GM23338 (cell line): ENCODE measurements at regions not wholly inside any gene's neighbourhood (a gene's known extent, or its start where the extent isn't known, plus 50 kb on each side); places are given as distances from the start of the nearest gene placed in this dataset.

ENCODE experiments used
- ATAC-seq: fragments of 200-7000 bp; cut with Tn5 transposase; 3 replicates; pipeline ENCODE4 v1.9.1; 2020
- DNase-seq: peaks from one replicate; pipeline ENCODE4 v3.0.0-alpha.2; 2015; ENCODE audit warnings: low spot score
- H2AFZ ChIP-seq: fragments of 200-600 bp; sonication (generic); 2 replicates; pipeline ENCODE4 v1.8.0; 2016; ENCODE audit warnings: antibody characterized with exemption, mild to moderate bottlenecking, moderate library complexity
- H3F3A ChIP-seq: fragments of 200-600 bp; sonication (generic); replicated peaks from 2 replicates; pipeline ENCODE4 v1.8.0; 2017; ENCODE audit warnings: antibody characterized with exemption, mixed run types, low read depth
- H3K27ac ChIP-seq: fragments of 200-600 bp; sonication (generic); 2 replicates; pipeline ENCODE4 v1.6.1; 2016; ENCODE audit warnings: low read depth
- H3K27me3 ChIP-seq: fragments of 200-600 bp; sonication (generic); 2 replicates; pipeline ENCODE4 v1.8.0; 2016; ENCODE audit warnings: mild to moderate bottlenecking, mixed run types, moderate library complexity; ENCODE audit not compliant: insufficient read depth
- H3K36me3 ChIP-seq: fragments of 200-600 bp; sonication (generic); 2 replicates; pipeline ENCODE4 v1.8.0; 2016; ENCODE audit warnings: mild to moderate bottlenecking; ENCODE audit not compliant: insufficient read depth
- H3K4me1 ChIP-seq: fragments of 200-600 bp; sonication (generic); 2 replicates; pipeline ENCODE4 v1.8.0; 2016; ENCODE audit warnings: mild to moderate bottlenecking, moderate library complexity; ENCODE audit not compliant: insufficient read depth
- H3K4me2 ChIP-seq: fragments of 200-600 bp; sonication (generic); 2 replicates; pipeline ENCODE4 v1.7.1; 2017; ENCODE audit warnings: mixed run types
- H3K4me3 ChIP-seq: fragments of 200-600 bp; sonication (generic); 2 replicates; pipeline ENCODE4 v1.6.1; 2016; ENCODE audit warnings: mixed run types
- H3K79me2 ChIP-seq: fragments of 200-600 bp; sonication (generic); replicated peaks from 2 replicates; pipeline ENCODE4 v1.8.0; 2017; ENCODE audit warnings: mild to moderate bottlenecking; ENCODE audit not compliant: insufficient read depth
- H3K9me2 ChIP-seq: fragments of 200-600 bp; sonication (generic); 2 replicates; pipeline ENCODE4 v1.8.0; 2017; ENCODE audit not compliant: insufficient read depth
- H4K20me1 ChIP-seq: fragments of 200-600 bp; sonication (generic); replicated peaks from 2 replicates; pipeline ENCODE4 v1.8.0; 2017; ENCODE audit warnings: mild to moderate bottlenecking; ENCODE audit not compliant: insufficient read depth
- H3K27ac Mint-ChIP-seq: 2 replicates; pipeline ENCODE4 v1.8.0; 2020; ENCODE audit warnings: inconsistent platforms, mild to moderate bottlenecking, moderate library complexity, mixed read lengths
- H3K27me3 Mint-ChIP-seq: 3 replicates; pipeline ENCODE4 v1.8.0; 2022; ENCODE audit warnings: low read depth, mild to moderate bottlenecking, moderate library complexity, mixed read lengths, inconsistent platforms; ENCODE audit not compliant: insufficient read depth, poor library complexity
- H3K36me3 Mint-ChIP-seq: 3 replicates; pipeline ENCODE4 v1.8.0; 2021; ENCODE audit warnings: low read depth, mild to moderate bottlenecking, inconsistent platforms, moderate library complexity, mixed read lengths
- H3K4me1 Mint-ChIP-seq: 3 replicates; pipeline ENCODE4 v1.8.0; 2020; ENCODE audit warnings: mild to moderate bottlenecking, inconsistent platforms, mixed read lengths
- H3K4me3 Mint-ChIP-seq: 3 replicates; pipeline ENCODE4 v1.8.0; 2021; ENCODE audit warnings: moderate library complexity, mild to moderate bottlenecking, inconsistent platforms, mixed read lengths
- H3K9me3 Mint-ChIP-seq: 3 replicates; pipeline ENCODE4 v1.8.0; 2020; ENCODE audit warnings: moderate library complexity, mild to moderate bottlenecking, inconsistent platforms, mixed read lengths
- CREB1 ChIP-seq: fragments of 250-450 bp; sonication (Bioruptor Pico); IDR thresholded peaks from 2 replicates; pipeline ENCODE4 v1.5.0; 2020; ENCODE audit warnings: low read depth, mild to moderate bottlenecking, moderate library complexity
- CTCF ChIP-seq, 2 experiments: fragments of 200-600 bp in 1 of 2; sonication (generic) in 1 of 2; conservative IDR thresholded peaks; 2 replicates each; pipeline versions ENCODE4 v1.5.1 to v1.6.1; 2016 to 2017; ENCODE audit warnings: antibody characterized with exemption in 2 of 2, low read depth in 2 of 2, mild to moderate bottlenecking in 2 of 2, moderate library complexity in 1 of 2
- ETS1 ChIP-seq: IDR thresholded peaks from 2 replicates; pipeline ENCODE4 v1.6.1; 2016; ENCODE audit warnings: antibody characterized with exemption
- EZH2 ChIP-seq: fragments of 200-600 bp; sonication (generic); IDR thresholded peaks from one replicate; pipeline ENCODE4 v1.8.0; 2017; ENCODE audit warnings: antibody characterized with exemption, mild to moderate bottlenecking, low read depth; ENCODE audit not compliant: unreplicated experiment
- EZH2phosphoT487 ChIP-seq: fragments of 200-600 bp; sonication (generic); IDR thresholded peaks from one replicate; pipeline ENCODE4 v1.8.1; 2018; ENCODE audit warnings: antibody characterized with exemption; ENCODE audit not compliant: unreplicated experiment
- JUNB ChIP-seq: IDR thresholded peaks from one replicate; pipeline ENCODE4 v1.6.1; 2016; ENCODE audit warnings: antibody characterized with exemption; ENCODE audit not compliant: unreplicated experiment
- NANOG ChIP-seq: IDR thresholded peaks from 2 replicates; pipeline ENCODE4 v1.6.1; 2016; ENCODE audit warnings: antibody characterized with exemption, borderline replicate concordance
- POLR2AphosphoS5 ChIP-seq: IDR thresholded peaks from 2 replicates; pipeline ENCODE4 v1.6.1; 2016; ENCODE audit warnings: antibody characterized with exemption, low read depth
- REST ChIP-seq: IDR thresholded peaks from one replicate; pipeline ENCODE4 v1.6.1; 2018; ENCODE audit warnings: antibody characterized with exemption; ENCODE audit not compliant: unreplicated experiment
- STAT1 ChIP-seq: IDR thresholded peaks from one replicate; pipeline ENCODE4 v1.6.1; 2016; ENCODE audit warnings: antibody characterized with exemption; ENCODE audit not compliant: unreplicated experiment
- ZNF114 ChIP-seq: fragments of 250-450 bp; sonication (Bioruptor Pico); IDR thresholded peaks from 2 replicates; pipeline ENCODE4 v1.5.0; 2020; ENCODE audit warnings: mild to moderate bottlenecking, moderate library complexity
- ZNF331 ChIP-seq: fragments of 250-450 bp; sonication (Bioruptor Pico); IDR thresholded peaks from 2 replicates; pipeline ENCODE4 v1.5.0; 2020; ENCODE audit warnings: low read depth, mild to moderate bottlenecking, moderate library complexity

GRCh38 chr10:123289432-123289831 lies 135.2 kb downstream of the BUB3 start:
- Histone ChIP-seq H3K4me3 (no peak overlapping the region), H2AFZ (no peak overlapping the region), H3K27ac (no peak overlapping the region), H3K9me2 (peaks cover 3% of the 10 kb centered on the region; the same call in 1 of the 2 replicates), H3K36me3 (no peaks in the 10 kb centered on the region), H3F3A (no peaks in the 10 kb centered on the region), H3K79me2 (no peaks in the 10 kb centered on the region), H3K4me2 (no peak overlapping the region), H4K20me1 (no peaks in the 10 kb centered on the region), H3K27me3 (no peaks in the 10 kb centered on the region), H3K4me1 (no peaks in the 10 kb centered on the region)
- Mint-ChIP-seq H3K27ac (no peak overlapping the region), H3K4me1 (0 out of 3 replicates have a peak, but pooled peaks cover 3% of the 10 kb centered on the region), H3K27me3 (no peaks in the 10 kb centered on the region), H3K36me3 (peaks cover 3% of the 10 kb centered on the region; the same call in 1 of the 3 replicates), H3K4me3 (no peak overlapping the region), H3K9me3 (peaks cover 5% of the 10 kb centered on the region; the same call in 1 of the 3 replicates)
- no peak for DNase-seq
- TF ChIP-seq EZH2 = no peak
- TF ChIP-seq ZNF331 (CRISPR knock-in tag) = no peak
- no peak for TF ChIP-seq NANOG
- TF ChIP-seq JUNB = no peak
- no peak for TF ChIP-seq REST
- no peak for TF ChIP-seq ETS1
- TF ChIP-seq CREB1 = no peak
- ATAC-seq = no peak

GRCh38 chr10:123294109-123294508 lies 139.9 kb downstream of the BUB3 start:
- no peak overlapping the region for H3K4me3 Mint-ChIP-seq
- Histone ChIP-seq H3K27ac (no peak overlapping the region), H3K4me1 (no peaks in the 10 kb centered on the region), H3K79me2 (no peaks in the 10 kb centered on the region), H4K20me1 (no peaks in the 10 kb centered on the region), H3K4me2 (no peak overlapping the region), H2AFZ (no peak overlapping the region), H3K9me2 (peaks cover 10% of the 10 kb centered on the region), H3K36me3 (no peaks in the 10 kb centered on the region), H3F3A (no peaks in the 10 kb centered on the region), H3K27me3 (no peaks in the 10 kb centered on the region), H3K4me3 (no peak overlapping the region)
- DNase-seq (no peak), ATAC-seq (no peak)
- no peak overlapping the region for H3K27ac Mint-ChIP-seq
- no peaks in the 10 kb centered on the region for H3K27me3 Mint-ChIP-seq
- peaks cover 3% of the 10 kb centered on the region; the same call in 1 of the 3 replicates for H3K36me3 Mint-ChIP-seq
- H3K9me3 Mint-ChIP-seq = peaks cover 5% of the 10 kb centered on the region; the same call in 1 of the 3 replicates
- H3K4me1 Mint-ChIP-seq = no peaks in the 10 kb centered on the region; the same call in 2 of the 3 replicates
- no peak for TF ChIP-seq EZH2phosphoT487
- TF ChIP-seq NANOG = no peak
- no peak for TF ChIP-seq ZNF114 (CRISPR knock-in tag)
- TF ChIP-seq REST = no peak
- no peak for TF ChIP-seq ETS1
- no peak for TF ChIP-seq EZH2
- TF ChIP-seq POLR2AphosphoS5 = no peak
- no peak for TF ChIP-seq JUNB
- TF ChIP-seq STAT1 = no peak
- no peak for TF ChIP-seq ZNF331 (CRISPR knock-in tag)
- TF ChIP-seq CTCF (conservative IDR thresholded peaks at IDR 0.05; ENCODE audit: low read depth in 2 of 2) = no peak
- TF ChIP-seq CREB1 = no peak
